ENCODE measurements at regions not wholly inside any gene's neighbourhood (a gene's known extent, or its start where the extent isn't known, plus 50 kb on each side); places are given as distances from the start of the nearest gene placed in this dataset.

DNA sequence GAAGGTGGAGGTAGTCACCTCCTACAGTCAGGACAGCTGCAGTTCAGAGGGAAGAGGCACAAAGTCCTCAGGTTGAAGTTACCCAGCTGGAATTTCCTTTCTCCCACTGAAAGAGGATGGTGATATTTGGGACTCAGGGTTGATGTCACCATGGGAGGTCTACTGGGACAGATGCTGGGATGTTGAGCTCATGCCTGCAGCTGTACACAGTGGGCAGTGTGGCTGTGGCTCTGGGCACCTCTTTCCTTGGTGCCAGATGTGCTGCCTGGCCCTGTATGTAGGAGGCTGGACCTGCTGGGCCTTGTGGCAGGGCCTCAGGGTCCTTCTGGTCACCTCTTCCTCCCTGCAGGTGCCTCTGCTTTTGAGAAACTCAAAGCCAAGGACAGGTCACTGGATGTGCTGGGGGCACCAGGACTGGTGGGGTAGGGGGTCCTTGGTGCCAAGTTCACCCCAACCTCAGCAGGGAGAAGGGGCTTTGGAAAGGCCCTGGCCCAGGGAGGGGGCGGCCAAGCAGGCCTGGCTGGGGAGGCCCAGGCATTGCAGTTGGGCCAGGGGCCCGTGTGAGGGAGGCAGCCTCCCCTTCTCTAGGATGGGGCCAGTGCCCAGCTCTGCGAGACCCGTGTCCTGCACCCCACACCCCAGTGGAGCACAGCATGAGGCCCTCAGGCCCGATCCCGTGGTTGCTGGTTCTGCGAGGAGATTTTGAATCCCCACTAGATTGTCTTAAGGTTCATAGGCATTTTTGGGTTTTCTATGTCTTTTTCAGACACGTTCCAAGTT, 103.1 kb downstream of the BMS1 start:
- Histone ChIP-seq H3K36me3 (ENCODE audit: control insufficient read depth, insufficient read depth, low read length) (no peaks in the 10 kb centered on the region), H3K4me1 (ENCODE audit: control insufficient read depth, insufficient read depth, low read length) (no peaks in the 10 kb centered on the region), H3K9me1 (ENCODE audit: insufficient read depth, low read length) (no peaks in the 10 kb centered on the region), H2BK5ac (ENCODE audit: low read depth, low read length, poor library complexity, severe bottlenecking) (no peak overlapping the region), H3K9me3 (ENCODE audit: control insufficient read depth, insufficient read depth, low read length) (peaks cover 2% of the 10 kb centered on the region; the same call in 1 of the 2 replicates), H4K91ac (ENCODE audit: insufficient read depth, low read depth, low read length) (no peak overlapping the region), H2AFZ (replicated peaks; ENCODE audit: low read length, poor library complexity) (no peak overlapping the region), H3K9ac (ENCODE audit: low read depth, low read length) (no peak overlapping the region), H2AK9ac (replicated peaks; ENCODE audit: low read depth, low read length, poor library complexity) (no peak overlapping the region), H3K27me3 (ENCODE audit: control insufficient read depth, insufficient read depth, low read length) (no peaks in the 10 kb centered on the region), H3K23ac (ENCODE audit: low read depth, low read length) (no peak overlapping the region), H2AK5ac (ENCODE audit: low read depth, low read length) (no peak overlapping the region), H2BK20ac (ENCODE audit: low read depth, low read length) (no peak overlapping the region), H3K4me2 (ENCODE audit: low read depth, low read length) (no peak overlapping the region), H3K18ac (ENCODE audit: low read depth, low read length) (no peak overlapping the region), H3K4ac (ENCODE audit: low read depth, low read length) (no peak overlapping the region), H4K5ac (ENCODE audit: low read depth, low read length) (no peak overlapping the region), H3K4me3 (ENCODE audit: insufficient read depth, low read depth, low read length) (no peak overlapping the region), H2BK120ac (ENCODE audit: low read depth, low read length) (no peak overlapping the region), H3K79me1 (ENCODE audit: low read depth in 1 of 2, low read length in 2 of 2) (no peaks in the 10 kb centered on the region), H3K27ac (ENCODE audit: insufficient read depth, low read length) (no peak overlapping the region), H2BK15ac (ENCODE audit: low read depth, low read length) (no peak overlapping the region), H3K14ac (replicated peaks; ENCODE audit: low read depth, low read length) (no peak overlapping the region), H4K20me1 (ENCODE audit: insufficient read depth, low read length) (no peaks in the 10 kb centered on the region), H3K56ac (ENCODE audit: extremely low read depth, insufficient read depth, low read length) (no peak overlapping the region), H4K8ac (ENCODE audit: low read depth in 2 of 2, low read length in 2 of 2) (no peak overlapping the region)
- no peak for DNase-seq
- no peak for ATAC-seq (ENCODE audit: low read depth)
- TF ChIP-seq BHLHE40 (IDR thresholded peaks at IDR 0.05; ENCODE audit: low read depth, low read length) (no peak), RFX5 (IDR thresholded peaks at IDR 0.05; ENCODE audit: low read depth, low read length) (no peak), SMC3 (IDR thresholded peaks at IDR 0.05; ENCODE audit: low read depth, low read length) (no peak), MAFK (IDR thresholded peaks at IDR 0.05; ENCODE audit: low read depth, low read length) (no peak)
- TF ChIP-seq, protein P1, sequence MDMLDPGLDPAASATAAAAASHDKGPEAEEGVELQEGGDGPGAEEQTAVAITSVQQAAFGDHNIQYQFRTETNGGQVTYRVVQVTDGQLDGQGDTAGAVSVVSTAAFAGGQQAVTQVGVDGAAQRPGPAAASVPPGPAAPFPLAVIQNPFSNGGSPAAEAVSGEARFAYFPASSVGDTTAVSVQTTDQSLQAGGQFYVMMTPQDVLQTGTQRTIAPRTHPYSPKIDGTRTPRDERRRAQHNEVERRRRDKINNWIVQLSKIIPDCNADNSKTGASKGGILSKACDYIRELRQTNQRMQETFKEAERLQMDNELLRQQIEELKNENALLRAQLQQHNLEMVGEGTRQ (IDR thresholded peaks at IDR 0.05; ENCODE audit: low read depth, low read length) = no peak
- WGBS, 2 experiments (ENCODE audit: extremely low coverage in 2 of 2, insufficient read length in 1 of 2) = 38% methylated on average over 2 of the region's 8 CpGs; no CpG with 5 or more reads in 1 of the 2 experiments
- no TSS peak for BruUV-seq (replicated peaks)
- CTCF ChIA-PET = no interaction called here
- intact Hi-C loops (cut with micrococcal nuclease) (no loop called here), in situ Hi-C loops (cut with MboI; ENCODE audit: low sequenced_read_pairs) (loop anchor here (25.0 kb wide), 1 partner anchor 177 kb away; no protein-coding TSS in a partner anchor), dilution Hi-C loops (cut with HindIII; ENCODE audit: low sequenced_read_pairs, unreplicated experiment) (no loop called here)
- POLR2A ChIA-PET (ENCODE audit: unreplicated experiment) = no interaction called here

Measured in IMR-90 (cell line).